ENCODE measurements at regions not wholly inside any gene's neighbourhood (a gene's known extent, or its start where the extent isn't known, plus 50 kb on each side); places are given as distances from the start of the nearest gene placed in this dataset.

DNA sequence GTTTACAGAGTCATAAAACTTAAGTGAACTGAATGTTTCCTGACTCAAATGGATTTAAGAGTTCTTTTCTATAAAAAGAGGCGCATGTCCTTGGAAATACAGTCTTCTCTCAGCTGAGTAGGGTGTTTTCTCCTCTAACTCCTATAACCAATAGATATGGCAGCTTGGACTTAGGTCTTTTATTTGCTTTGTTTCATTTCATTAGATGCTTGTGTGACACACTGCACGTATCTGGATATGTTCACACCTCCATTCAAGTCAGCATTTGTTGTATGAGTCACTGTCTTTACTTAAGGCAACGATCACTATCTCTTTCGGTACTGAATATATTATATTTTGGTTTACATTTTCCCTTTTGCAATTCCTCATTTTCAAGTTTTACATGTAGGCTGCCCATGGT, 136.6 kb downstream of the ARSF start:
- H3K9me3 ChIP-seq (replicated peaks; ENCODE audit: control insufficient read depth, insufficient read depth, low read length): no peaks in the 10 kb centered on the region
- ChIA-PET POLR2A (no interaction called here), RAD21 (ENCODE audit: unreplicated experiment) (no interaction called here), SMC1A (ENCODE audit: uncharacterized antibody, unreplicated experiment) (no interaction called here), CTCF (no interaction called here)
- intact Hi-C loops (cut with micrococcal nuclease; ENCODE audit: unreplicated experiment) (no loop called here), in situ Hi-C loops (cut with MboI) (no loop called here)
- no peaks in the 10 kb centered on the region for H3K79me2 ChIP-seq (ENCODE audit: control insufficient read depth, insufficient read depth, low read length)
- H2AFZ ChIP-seq (ENCODE audit: control insufficient read depth, low read depth, low read length): no peak overlapping the region
- H3K36me3 ChIP-seq (ENCODE audit: control insufficient read depth in 2 of 2, insufficient read depth in 2 of 2, low read length in 1 of 2): no peaks in the 10 kb centered on the region
- WGBS (ENCODE audit: insufficient coverage, insufficient replicate concordance, low lambda C conversion rate, missing lambda C conversion rate): 24% methylated on average over 4 of the region's 4 CpGs
- H3K9ac ChIP-seq (ENCODE audit: control insufficient read depth, insufficient read depth, low read length): no peak overlapping the region
- TF ChIP-seq CHD2 (IDR thresholded peaks at IDR 0.05; ENCODE audit: borderline replicate concordance, low read depth, low read length) (no peak), SMAD1 (IDR thresholded peaks at IDR 0.05; ENCODE audit: low read depth, partially characterized antibody) (no peak), HDGF (IDR thresholded peaks at IDR 0.05) (no peak), PAX5 (IDR thresholded peaks at IDR 0.05; ENCODE audit: borderline replicate concordance, low read depth, low read length) (no peak), FOS (IDR thresholded peaks at IDR 0.05; ENCODE audit: borderline replicate concordance, extremely low read depth, insufficient read length) (no peak), POLR2AphosphoS5 (IDR thresholded peaks at IDR 0.05; ENCODE audit: low read length) (no peak), ZBED1 (IDR thresholded peaks at IDR 0.05; ENCODE audit: borderline replicate concordance) (no peak), PAX8 (IDR thresholded peaks at IDR 0.05) (no peak), SIN3A (IDR thresholded peaks at IDR 0.05; ENCODE audit: low read depth, low read length) (no peak), NFIC (IDR thresholded peaks at IDR 0.05; ENCODE audit: low read depth, low read length) (no peak), CBX5 (IDR thresholded peaks at IDR 0.05; ENCODE audit: low read depth) (no peak), EED (IDR thresholded peaks at IDR 0.05; ENCODE audit: low read depth) (no peak), SMAD5 (IDR thresholded peaks at IDR 0.05; ENCODE audit: low read depth) (no peak), NRF1 (conservative IDR thresholded peaks at IDR 0.05; ENCODE audit: low read depth, low read length) (no peak), FOXK2 (IDR thresholded peaks at IDR 0.05) (no peak)
- TF ChIP-seq, protein P1, sequence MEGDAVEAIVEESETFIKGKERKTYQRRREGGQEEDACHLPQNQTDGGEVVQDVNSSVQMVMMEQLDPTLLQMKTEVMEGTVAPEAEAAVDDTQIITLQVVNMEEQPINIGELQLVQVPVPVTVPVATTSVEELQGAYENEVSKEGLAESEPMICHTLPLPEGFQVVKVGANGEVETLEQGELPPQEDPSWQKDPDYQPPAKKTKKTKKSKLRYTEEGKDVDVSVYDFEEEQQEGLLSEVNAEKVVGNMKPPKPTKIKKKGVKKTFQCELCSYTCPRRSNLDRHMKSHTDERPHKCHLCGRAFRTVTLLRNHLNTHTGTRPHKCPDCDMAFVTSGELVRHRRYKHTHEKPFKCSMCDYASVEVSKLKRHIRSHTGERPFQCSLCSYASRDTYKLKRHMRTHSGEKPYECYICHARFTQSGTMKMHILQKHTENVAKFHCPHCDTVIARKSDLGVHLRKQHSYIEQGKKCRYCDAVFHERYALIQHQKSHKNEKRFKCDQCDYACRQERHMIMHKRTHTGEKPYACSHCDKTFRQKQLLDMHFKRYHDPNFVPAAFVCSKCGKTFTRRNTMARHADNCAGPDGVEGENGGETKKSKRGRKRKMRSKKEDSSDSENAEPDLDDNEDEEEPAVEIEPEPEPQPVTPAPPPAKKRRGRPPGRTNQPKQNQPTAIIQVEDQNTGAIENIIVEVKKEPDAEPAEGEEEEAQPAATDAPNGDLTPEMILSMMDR (IDR thresholded peaks at IDR 0.05 in 2 of 3, conservative IDR thresholded peaks at IDR 0.05 in 1 of 3; ENCODE audit: control insufficient read depth in 2 of 3, extremely low read depth in 1 of 3, insufficient read depth in 1 of 3, low read depth in 3 of 3, low read length in 3 of 3): no peak
- TF ChIP-seq, protein P2, sequence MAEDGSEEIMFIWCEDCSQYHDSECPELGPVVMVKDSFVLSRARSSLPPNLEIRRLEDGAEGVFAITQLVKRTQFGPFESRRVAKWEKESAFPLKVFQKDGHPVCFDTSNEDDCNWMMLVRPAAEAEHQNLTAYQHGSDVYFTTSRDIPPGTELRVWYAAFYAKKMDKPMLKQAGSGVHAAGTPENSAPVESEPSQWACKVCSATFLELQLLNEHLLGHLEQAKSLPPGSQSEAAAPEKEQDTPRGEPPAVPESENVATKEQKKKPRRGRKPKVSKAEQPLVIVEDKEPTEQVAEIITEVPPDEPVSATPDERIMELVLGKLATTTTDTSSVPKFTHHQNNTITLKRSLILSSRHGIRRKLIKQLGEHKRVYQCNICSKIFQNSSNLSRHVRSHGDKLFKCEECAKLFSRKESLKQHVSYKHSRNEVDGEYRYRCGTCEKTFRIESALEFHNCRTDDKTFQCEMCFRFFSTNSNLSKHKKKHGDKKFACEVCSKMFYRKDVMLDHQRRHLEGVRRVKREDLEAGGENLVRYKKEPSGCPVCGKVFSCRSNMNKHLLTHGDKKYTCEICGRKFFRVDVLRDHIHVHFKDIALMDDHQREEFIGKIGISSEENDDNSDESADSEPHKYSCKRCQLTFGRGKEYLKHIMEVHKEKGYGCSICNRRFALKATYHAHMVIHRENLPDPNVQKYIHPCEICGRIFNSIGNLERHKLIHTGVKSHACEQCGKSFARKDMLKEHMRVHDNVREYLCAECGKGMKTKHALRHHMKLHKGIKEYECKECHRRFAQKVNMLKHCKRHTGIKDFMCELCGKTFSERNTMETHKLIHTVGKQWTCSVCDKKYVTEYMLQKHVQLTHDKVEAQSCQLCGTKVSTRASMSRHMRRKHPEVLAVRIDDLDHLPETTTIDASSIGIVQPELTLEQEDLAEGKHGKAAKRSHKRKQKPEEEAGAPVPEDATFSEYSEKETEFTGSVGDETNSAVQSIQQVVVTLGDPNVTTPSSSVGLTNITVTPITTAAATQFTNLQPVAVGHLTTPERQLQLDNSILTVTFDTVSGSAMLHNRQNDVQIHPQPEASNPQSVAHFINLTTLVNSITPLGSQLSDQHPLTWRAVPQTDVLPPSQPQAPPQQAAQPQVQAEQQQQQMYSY (CRISPR knock-in tag; IDR thresholded peaks at IDR 0.05): no peak
- TF ChIP-seq, protein P3, sequence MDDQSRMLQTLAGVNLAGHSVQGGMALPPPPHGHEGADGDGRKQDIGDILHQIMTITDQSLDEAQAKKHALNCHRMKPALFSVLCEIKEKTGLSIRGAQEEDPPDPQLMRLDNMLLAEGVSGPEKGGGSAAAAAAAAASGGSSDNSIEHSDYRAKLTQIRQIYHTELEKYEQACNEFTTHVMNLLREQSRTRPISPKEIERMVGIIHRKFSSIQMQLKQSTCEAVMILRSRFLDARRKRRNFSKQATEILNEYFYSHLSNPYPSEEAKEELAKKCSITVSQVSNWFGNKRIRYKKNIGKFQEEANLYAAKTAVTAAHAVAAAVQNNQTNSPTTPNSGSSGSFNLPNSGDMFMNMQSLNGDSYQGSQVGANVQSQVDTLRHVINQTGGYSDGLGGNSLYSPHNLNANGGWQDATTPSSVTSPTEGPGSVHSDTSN (IDR thresholded peaks at IDR 0.05; ENCODE audit: insufficient replicate concordance, low read depth, low read length): no peak
- H3K27me3 ChIP-seq (replicated peaks in 1 of 2; ENCODE audit: control insufficient read depth in 2 of 2, insufficient read depth in 2 of 2, low read length in 1 of 2): no peaks in the 10 kb centered on the region
- no peaks in the 10 kb centered on the region for H3K4me1 ChIP-seq (ENCODE audit: control insufficient read depth, insufficient read depth, low read length)
- H4K20me1 ChIP-seq (ENCODE audit: control insufficient read depth, insufficient read depth): no peaks in the 10 kb centered on the region
- no peak overlapping the region for H3K27ac ChIP-seq (ENCODE audit: control insufficient read depth, insufficient read depth)
- BruUV-seq (replicated peaks): no TSS peak
- no peak overlapping the region for H3K4me2 ChIP-seq (ENCODE audit: control insufficient read depth, insufficient read depth)
- FAIRE-seq: no peak
- no peak for DNase-seq (ENCODE audit: low read depth, low spot score)
- no peak for ATAC-seq
- H3K4me3 ChIP-seq: no peak overlapping the region

Data from GM12878 (cell line).